Effector memory CD4-positive, alpha-beta T cell (primary cell): ENCODE measurements at regions not wholly inside any gene's neighbourhood (a gene's known extent, or its start where the extent isn't known, plus 50 kb on each side); places are given as distances from the start of the nearest gene placed in this dataset.

Experiments used
- DNase-seq, 3 donors: peaks; one replicate each; pipeline ENCODE4 v3.0.0-alpha.2; 2020
- H3K27ac ChIP-seq: 2 replicates; pipeline ENCODE4 v1.7.0; 2013; ENCODE audit warnings: mild to moderate bottlenecking, low read length, moderate library complexity; ENCODE audit not compliant: insufficient read depth, poor library complexity, severe bottlenecking
- H3K27me3 ChIP-seq: replicated peaks from 2 replicates; pipeline ENCODE4 v1.7.0; 2013; ENCODE audit warnings: mild to moderate bottlenecking, low read length; ENCODE audit not compliant: insufficient read depth, control insufficient read depth, poor library complexity, severe bottlenecking
- H3K36me3 ChIP-seq: 2 replicates; pipeline ENCODE4 v1.7.0; 2013; ENCODE audit warnings: mild to moderate bottlenecking, low read length, moderate library complexity; ENCODE audit not compliant: control insufficient read depth, insufficient read depth
- H3K4me1 ChIP-seq: 2 replicates; pipeline ENCODE4 v1.7.0; 2013; ENCODE audit warnings: low read length, mild to moderate bottlenecking; ENCODE audit not compliant: control insufficient read depth, insufficient read depth, poor library complexity, severe bottlenecking
- H3K4me3 ChIP-seq: 2 replicates; pipeline ENCODE4 v1.7.0; 2013; ENCODE audit warnings: low read length, low read depth, mild to moderate bottlenecking; ENCODE audit not compliant: insufficient read depth, poor library complexity, severe bottlenecking
- H3K9me3 ChIP-seq: 2 replicates; pipeline ENCODE4 v1.7.0; 2013; ENCODE audit warnings: mild to moderate bottlenecking, low read length, moderate library complexity; ENCODE audit not compliant: control insufficient read depth

GRCh38 chr10:63758080-63758479 lies 236.9 kb downstream of the REEP3 start:
- Histone ChIP-seq H3K27me3 (no peaks in the 10 kb centered on the region), H3K36me3 (no peaks in the 10 kb centered on the region), H3K27ac (no peak overlapping the region), H3K4me3 (no peak overlapping the region), H3K4me1 (no peaks in the 10 kb centered on the region), H3K9me3 (no peaks in the 10 kb centered on the region)
- no peak for DNase-seq

GRCh38 chr10:63759335-63759734 lies 238.1 kb downstream of the REEP3 start:
- Histone ChIP-seq H3K9me3 (no peaks in the 10 kb centered on the region), H3K36me3 (no peaks in the 10 kb centered on the region), H3K4me3 (no peak overlapping the region), H3K27ac (no peak overlapping the region), H3K4me1 (no peaks in the 10 kb centered on the region), H3K27me3 (no peaks in the 10 kb centered on the region)
- DNase-seq = no peak

GRCh38 chr10:63760034-63760707 lies 239.0 kb downstream of the REEP3 start:
- no peak for DNase-seq
- Histone ChIP-seq H3K4me3 (no peak overlapping the region), H3K4me1 (no peaks in the 10 kb centered on the region), H3K27ac (no peak overlapping the region), H3K36me3 (no peaks in the 10 kb centered on the region), H3K9me3 (no peaks in the 10 kb centered on the region), H3K27me3 (no peaks in the 10 kb centered on the region)

GRCh38 chr10:63760708-63761047 lies 239.5 kb downstream of the REEP3 start:
- H3K36me3 ChIP-seq = no peaks in the 10 kb centered on the region
- no peaks in the 10 kb centered on the region for H3K9me3 ChIP-seq
- no peak overlapping the region for H3K27ac ChIP-seq
- no peak overlapping the region for H3K4me3 ChIP-seq
- no peak for DNase-seq
- no peaks in the 10 kb centered on the region for H3K4me1 ChIP-seq
- H3K27me3 ChIP-seq = no peaks in the 10 kb centered on the region

- no peak overlapping the region for H3K4me3 ChIP-seq
- H3K27ac ChIP-seq = no peak overlapping the region
- H3K27me3 ChIP-seq = no peaks in the 10 kb centered on the region
- H3K4me1 ChIP-seq = no peaks in the 10 kb centered on the region
- no peaks in the 10 kb centered on the region for H3K36me3 ChIP-seq
- H3K9me3 ChIP-seq = no peaks in the 10 kb centered on the region
- DNase-seq = no peak
These were observed 240.0 kb downstream of the REEP3 start for GRCh38 chr10:63761243-63761642.

- no peaks in the 10 kb centered on the region for H3K9me3 ChIP-seq
- H3K36me3 ChIP-seq = no peaks in the 10 kb centered on the region
- H3K27ac ChIP-seq = no peak overlapping the region
- H3K27me3 ChIP-seq = no peaks in the 10 kb centered on the region
- H3K4me1 ChIP-seq = no peaks in the 10 kb centered on the region
- no peak for DNase-seq
- H3K4me3 ChIP-seq = no peak overlapping the region
These were observed 242.5 kb downstream of the REEP3 start for GRCh38 chr10:63763744-63764143.

- H3K27ac ChIP-seq = no peak overlapping the region
- H3K4me1 ChIP-seq = no peaks in the 10 kb centered on the region
- H3K36me3 ChIP-seq = no peaks in the 10 kb centered on the region
- no peak for DNase-seq
- H3K4me3 ChIP-seq = no peak overlapping the region
- no peaks in the 10 kb centered on the region for H3K27me3 ChIP-seq
- H3K9me3 ChIP-seq = no peaks in the 10 kb centered on the region
These were observed 243.9 kb downstream of the REEP3 start for GRCh38 chr10:63765126-63765525.

GRCh38 chr10:63766745-63767137 lies 245.5 kb downstream of the REEP3 start:
- DNase-seq = no peak

GRCh38 chr10:63767138-63767801 lies 246.1 kb downstream of the REEP3 start:
- no peak overlapping the region for H3K27ac ChIP-seq
- H3K27me3 ChIP-seq = no peaks in the 10 kb centered on the region
- H3K4me1 ChIP-seq = no peaks in the 10 kb centered on the region
- H3K4me3 ChIP-seq = no peak overlapping the region
- H3K9me3 ChIP-seq = no peaks in the 10 kb centered on the region
- no peak for DNase-seq
- H3K36me3 ChIP-seq = no peaks in the 10 kb centered on the region

More at GRCh38 chr10:63766745-63767137, 245.5 kb downstream of the REEP3 start:
- H3K36me3 ChIP-seq = no peaks in the 10 kb centered on the region
- no peak overlapping the region for H3K4me3 ChIP-seq
- H3K4me1 ChIP-seq = no peaks in the 10 kb centered on the region
- H3K27me3 ChIP-seq = no peaks in the 10 kb centered on the region
- H3K27ac ChIP-seq = no peak overlapping the region
- H3K9me3 ChIP-seq = no peaks in the 10 kb centered on the region

- no peaks in the 10 kb centered on the region for H3K4me1 ChIP-seq
- H3K27ac ChIP-seq = no peak overlapping the region
- no peak for DNase-seq
- H3K36me3 ChIP-seq = no peaks in the 10 kb centered on the region
- H3K9me3 ChIP-seq = no peaks in the 10 kb centered on the region
- no peak overlapping the region for H3K4me3 ChIP-seq
- H3K27me3 ChIP-seq = no peaks in the 10 kb centered on the region
These were observed 248.2 kb downstream of the REEP3 start for GRCh38 chr10:63769367-63769766.
